Type B pancreatic cell (in vitro differentiated cells): ENCODE measurements at regions not wholly inside any gene's neighbourhood (a gene's known extent, or its start where the extent isn't known, plus 50 kb on each side); places are given as distances from the start of the nearest gene placed in this dataset.

Source experiments
- DNase-seq: peaks from one replicate; pipeline ENCODE4 v3.0.0; 2021; ENCODE audit warnings: mixed read lengths; ENCODE audit not compliant: unreplicated experiment; ENCODE audit errors: extremely low spot score
- H3K27ac Mint-ChIP-seq: 2 replicates; pipeline ENCODE4 v1.8.0; 2021; ENCODE audit warnings: mild to moderate bottlenecking, mixed read lengths
- H3K27me3 Mint-ChIP-seq: 2 replicates; pipeline ENCODE4 v1.8.0; 2021; ENCODE audit warnings: mixed read lengths
- H3K36me3 Mint-ChIP-seq: 2 replicates; pipeline ENCODE4 v1.8.0; 2021; ENCODE audit warnings: mixed read lengths
- H3K4me1 Mint-ChIP-seq: one replicate; pipeline ENCODE4 v1.8.0; 2021; ENCODE audit warnings: mixed read lengths; ENCODE audit not compliant: unreplicated experiment
- H3K4me3 Mint-ChIP-seq: 2 replicates; pipeline ENCODE4 v1.8.0; 2021; ENCODE audit warnings: mild to moderate bottlenecking, mixed read lengths
- H3K9me3 Mint-ChIP-seq: 2 replicates; pipeline ENCODE4 v1.8.0; 2021; ENCODE audit warnings: mixed read lengths
- CTCF ChIP-seq: fragments of 200-600 bp; sonication (generic); conservative IDR thresholded peaks from 2 replicates; pipeline ENCODE4 v1.5.0; 2021; ENCODE audit warnings: antibody characterized with exemption, mild to moderate bottlenecking

- no peak for DNase-seq
- H3K27ac Mint-ChIP-seq: no peak overlapping the region
- H3K4me1 Mint-ChIP-seq: peaks cover 17% of the 10 kb centered on the region
- peaks cover 3% of the 10 kb centered on the region for H3K27me3 Mint-ChIP-seq
- no peak overlapping the region for H3K4me3 Mint-ChIP-seq
- peaks cover 7% of the 10 kb centered on the region for H3K9me3 Mint-ChIP-seq
- TF ChIP-seq CTCF: no peak
- H3K36me3 Mint-ChIP-seq: no peaks in the 10 kb centered on the region
Measured at GRCh38 chr12:95412482-95413311, 61.3 kb upstream of the METAP2 start.

- DNase-seq: no peak
- Mint-ChIP-seq H3K4me1 (peaks cover 17% of the 10 kb centered on the region), H3K4me3 (no peak overlapping the region), H3K9me3 (peaks cover 7% of the 10 kb centered on the region), H3K36me3 (no peaks in the 10 kb centered on the region), H3K27ac (no peak overlapping the region), H3K27me3 (peaks cover 3% of the 10 kb centered on the region)
- no peak for TF ChIP-seq CTCF
Measured at GRCh38 chr12:95413576-95413975, 60.4 kb upstream of the METAP2 start.

GRCh38 chr12:95415451-95415850 is 58.5 kb upstream of the METAP2 start:
- DNase-seq: no peak
- H3K36me3 Mint-ChIP-seq: no peaks in the 10 kb centered on the region
- peaks cover 14% of the 10 kb centered on the region for H3K4me1 Mint-ChIP-seq
- H3K9me3 Mint-ChIP-seq: peaks cover 7% of the 10 kb centered on the region
- H3K27me3 Mint-ChIP-seq: no peaks in the 10 kb centered on the region
- TF ChIP-seq CTCF: no peak
- no peak overlapping the region for H3K4me3 Mint-ChIP-seq
- H3K27ac Mint-ChIP-seq: no peak overlapping the region

GRCh38 chr12:95416111-95416636 is 57.8 kb upstream of the METAP2 start:
- Mint-ChIP-seq H3K27ac (no peak overlapping the region), H3K9me3 (peaks cover 6% of the 10 kb centered on the region), H3K4me3 (no peak overlapping the region), H3K4me1 (peaks cover 10% of the 10 kb centered on the region), H3K36me3 (no peaks in the 10 kb centered on the region), H3K27me3 (no peaks in the 10 kb centered on the region)
- DNase-seq: no peak
- no peak for TF ChIP-seq CTCF

GRCh38 chr12:95417372-95417771 is 56.6 kb upstream of the METAP2 start:
- no peaks in the 10 kb centered on the region for H3K27me3 Mint-ChIP-seq
- no peak overlapping the region for H3K27ac Mint-ChIP-seq
- H3K9me3 Mint-ChIP-seq: no peaks in the 10 kb centered on the region
- no peak for DNase-seq
- H3K4me1 Mint-ChIP-seq: peaks cover 4% of the 10 kb centered on the region
- no peaks in the 10 kb centered on the region for H3K36me3 Mint-ChIP-seq
- TF ChIP-seq CTCF: no peak
- H3K4me3 Mint-ChIP-seq: no peak overlapping the region
